SK-MEL-5 (cell line): ENCODE measurements at regions not wholly inside any gene's neighbourhood (a gene's known extent, or its start where the extent isn't known, plus 50 kb on each side); places are given as distances from the start of the nearest gene placed in this dataset.

Experiments used
- DNase-seq: peaks from one replicate; pipeline ENCODE4 v3.0.0-alpha.2; 2016; ENCODE audit warnings: low read depth, low spot score
- in situ Hi-C: cut with HindIII; loops from 2 replicates; pipeline ENCODE4 v1.10.0; 2016; ENCODE audit warnings: low sequenced_read_pairs, high pct_unique_total_duplicates, low pct_unique_long_range_greater_than_20kb

- DNase-seq, result no peak
- in situ Hi-C loops, result no loop called here
Observed at GRCh38 chr5:86858442-86858841, 240.7 kb downstream of the COX7C start.

DNA sequence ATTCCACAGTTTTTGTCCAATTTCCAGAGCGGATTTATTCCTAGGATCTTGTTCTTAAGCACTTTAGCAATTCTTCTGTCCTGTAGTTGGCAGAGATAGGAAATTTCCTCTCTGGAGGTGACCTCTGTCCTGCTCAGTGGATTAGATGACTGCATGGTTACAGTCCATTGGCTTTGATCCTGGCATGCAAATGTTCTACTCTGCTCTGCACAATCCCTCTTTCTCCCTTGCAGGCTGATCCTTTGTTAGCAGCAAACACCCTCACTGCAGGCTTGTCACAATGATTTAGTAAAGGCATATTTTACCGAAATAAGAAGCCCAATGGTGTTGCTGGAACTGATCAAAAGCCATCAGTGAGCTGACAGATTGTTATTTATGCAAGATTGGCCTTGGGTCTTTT is 243.8 kb downstream of the COX7C start:
- DNase-seq, result no peak
- in situ Hi-C loops, result no loop called here

DNA sequence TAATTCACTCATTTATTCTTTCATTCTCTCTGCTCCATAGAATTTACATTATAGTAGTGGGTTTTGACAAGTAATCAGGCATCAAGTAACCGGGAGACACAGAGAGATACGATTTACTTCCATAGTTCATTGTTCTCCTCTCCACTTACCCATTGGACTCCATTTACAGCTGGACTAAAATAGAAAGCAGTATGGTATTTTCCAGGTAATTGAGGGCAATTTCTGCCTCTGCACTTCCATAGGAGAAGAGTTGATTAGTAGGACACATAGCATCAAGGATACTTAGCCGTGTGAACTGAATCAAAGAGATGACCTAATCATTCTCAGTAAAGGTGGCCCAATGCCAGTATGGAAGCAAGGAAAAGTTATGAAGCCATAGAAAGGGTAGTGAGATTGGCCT is 244.4 kb downstream of the COX7C start:
- in situ Hi-C loops, result no loop called here
- DNase-seq, result no peak

DNA sequence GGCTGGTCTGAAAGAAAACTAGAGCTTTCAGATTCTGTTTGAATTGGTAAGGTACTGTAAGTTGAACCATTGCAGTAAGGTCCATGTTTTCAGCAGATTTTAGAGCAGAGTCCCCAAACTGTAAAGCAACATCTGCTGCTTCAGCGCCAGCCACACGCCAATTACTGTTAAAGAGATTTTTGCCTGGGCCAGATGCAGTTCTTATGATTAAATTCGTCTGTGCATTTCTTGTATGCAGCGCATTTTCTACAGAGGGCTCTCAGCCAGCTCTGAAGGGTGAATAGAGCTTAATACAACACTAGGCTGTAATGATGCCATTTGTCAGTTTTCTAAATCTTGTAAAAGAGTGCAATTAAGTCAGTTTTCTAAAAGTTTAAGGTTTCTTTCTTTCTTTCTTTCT is 246.3 kb downstream of the COX7C start:
- DNase-seq, result no peak
- in situ Hi-C loops, result no loop called here

DNA sequence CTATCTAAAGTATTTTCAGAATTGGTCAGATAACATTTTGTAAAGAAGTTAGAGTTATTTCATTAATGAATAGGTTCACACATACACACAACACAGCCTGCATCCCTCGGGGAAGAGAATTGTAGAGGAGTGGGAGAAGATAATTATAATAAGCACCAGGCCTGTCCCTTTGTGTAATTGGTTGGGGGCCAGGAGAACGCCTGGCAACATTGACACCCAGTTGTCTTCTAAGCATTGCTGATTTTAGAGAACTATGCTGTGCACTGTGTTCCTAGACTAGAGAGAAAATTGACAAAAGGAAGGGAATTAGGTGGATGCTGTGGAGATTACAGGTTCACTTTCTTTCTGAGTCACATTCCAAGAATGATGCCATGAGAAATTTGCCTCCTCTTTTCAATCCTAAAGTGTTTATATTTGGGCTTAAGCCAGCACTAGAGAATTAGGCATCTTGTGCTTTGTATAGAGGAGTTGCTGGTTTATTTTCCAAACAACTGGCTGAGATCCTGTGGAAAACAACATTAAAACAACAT is 247.6 kb downstream of the COX7C start:
- in situ Hi-C loops, result no loop called here
- DNase-seq, result no peak

DNA sequence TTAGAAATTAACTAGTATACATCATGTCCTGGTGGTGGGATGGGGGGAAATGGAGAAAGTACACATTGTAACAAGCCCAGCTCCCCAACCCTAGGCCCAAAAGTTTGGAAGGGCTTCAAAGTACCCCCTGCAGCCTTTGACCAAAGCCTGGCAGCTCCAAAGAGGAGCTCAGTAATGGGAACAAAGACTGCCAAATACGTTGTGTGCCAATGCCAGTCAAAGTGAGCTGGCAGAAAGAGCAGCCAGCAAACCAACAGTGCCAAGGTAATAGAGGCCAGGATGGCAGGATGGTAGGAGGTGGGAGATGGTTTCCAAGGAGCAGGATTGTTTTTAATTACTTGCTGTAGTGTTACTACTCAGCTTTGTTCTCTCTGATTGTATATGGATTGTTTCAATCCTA is 248.3 kb downstream of the COX7C start:
- DNase-seq, result no peak
- in situ Hi-C loops, result no loop called here

DNA sequence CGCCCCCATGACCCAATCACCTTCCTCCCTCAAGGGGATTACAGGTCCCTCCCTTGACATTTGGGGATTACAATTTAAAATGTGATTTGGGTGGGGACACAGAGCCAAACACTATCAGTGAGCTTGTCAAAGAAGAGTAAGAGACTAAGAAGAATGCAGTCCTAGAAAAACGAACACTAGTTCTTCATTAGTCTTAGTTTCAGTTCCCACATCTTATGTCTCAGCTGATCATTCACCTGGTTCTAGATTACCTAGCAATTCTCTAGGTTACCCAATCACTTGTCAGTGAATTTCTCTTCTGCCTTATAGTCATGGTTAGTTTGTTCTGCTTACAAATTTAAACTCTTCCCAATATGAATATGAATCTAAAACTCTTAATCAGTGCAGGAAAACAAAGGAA is 251.5 kb downstream of the COX7C start:
- in situ Hi-C loops, result no loop called here
- no peak for DNase-seq

DNA sequence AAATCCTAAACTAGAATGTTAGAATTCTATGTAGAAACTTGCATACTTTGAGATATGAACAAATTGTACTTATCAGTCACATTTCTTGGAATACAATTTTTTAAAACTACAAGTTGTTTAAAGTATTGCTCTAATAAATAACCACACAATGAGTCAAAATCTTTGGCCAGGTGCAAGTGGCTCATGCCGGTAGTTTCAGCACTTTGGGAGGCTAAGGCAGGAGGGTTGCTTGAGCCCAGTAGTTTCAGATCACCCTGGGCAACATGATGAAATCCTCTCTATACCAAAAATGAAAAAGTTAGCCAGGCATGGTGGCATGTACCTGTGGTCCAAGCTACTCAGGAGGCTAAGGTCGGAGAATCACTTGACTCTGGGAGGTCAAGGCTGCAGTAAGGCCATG is 257.8 kb downstream of the COX7C start:
- in situ Hi-C loops, result no loop called here
- DNase-seq, result no peak

DNA sequence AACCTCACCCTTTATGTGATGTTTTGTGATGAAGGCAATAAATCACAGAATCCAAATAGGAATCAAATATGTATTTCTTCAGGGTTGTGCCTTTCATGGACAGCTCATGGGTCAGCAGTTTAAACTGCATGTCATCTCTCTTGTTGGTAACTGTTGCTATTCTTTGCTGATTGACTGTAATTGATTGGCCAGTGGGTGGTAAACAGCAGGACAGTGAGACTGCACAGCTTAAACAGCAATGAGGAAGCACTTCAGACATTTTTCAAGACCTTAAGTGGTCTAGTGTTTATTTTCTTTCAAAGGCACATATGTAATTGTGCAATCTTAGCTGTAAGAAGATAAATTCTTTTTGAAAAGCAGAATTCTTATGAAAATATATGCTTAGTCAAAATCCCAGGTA is 260.5 kb downstream of the COX7C start:
- in situ Hi-C loops, result no loop called here
- DNase-seq, result no peak

GRCh38 chr5:86879086-86879485 is 261.3 kb downstream of the COX7C start:
- in situ Hi-C loops, result no loop called here
- DNase-seq, result no peak

DNA sequence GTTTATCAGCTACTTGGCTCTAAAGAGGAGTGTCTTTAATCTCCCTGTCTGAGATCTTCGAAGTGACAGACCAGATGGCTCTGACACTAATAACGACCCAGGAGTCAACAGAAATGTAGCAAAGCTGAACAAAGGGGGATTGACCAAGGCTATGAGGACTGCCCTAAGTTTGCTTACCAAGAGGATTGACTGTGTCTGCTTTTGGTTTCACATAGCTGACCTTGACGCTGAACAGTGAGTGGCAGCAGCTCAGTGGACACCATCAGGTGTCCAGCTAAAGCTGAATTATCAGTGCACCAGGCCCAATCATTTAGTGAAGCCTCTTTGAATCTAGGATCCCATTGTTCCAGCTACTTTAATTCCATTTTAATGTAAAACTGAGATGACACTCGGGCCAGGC is 262.6 kb downstream of the COX7C start:
- no peak for DNase-seq
- in situ Hi-C loops, result no loop called here

GRCh38 chr5:86880785-86881492 is 263.2 kb downstream of the COX7C start:
- in situ Hi-C loops, result no loop called here
- DNase-seq, result peak; percentile 92

GRCh38 chr5:86881493-86882090 is 263.9 kb downstream of the COX7C start:
- in situ Hi-C loops, result no loop called here
- DNase-seq, result no peak

GRCh38 chr5:86884608-86885007 is 266.9 kb downstream of the COX7C start:
- DNase-seq, result no peak
- in situ Hi-C loops, result no loop called here

DNA sequence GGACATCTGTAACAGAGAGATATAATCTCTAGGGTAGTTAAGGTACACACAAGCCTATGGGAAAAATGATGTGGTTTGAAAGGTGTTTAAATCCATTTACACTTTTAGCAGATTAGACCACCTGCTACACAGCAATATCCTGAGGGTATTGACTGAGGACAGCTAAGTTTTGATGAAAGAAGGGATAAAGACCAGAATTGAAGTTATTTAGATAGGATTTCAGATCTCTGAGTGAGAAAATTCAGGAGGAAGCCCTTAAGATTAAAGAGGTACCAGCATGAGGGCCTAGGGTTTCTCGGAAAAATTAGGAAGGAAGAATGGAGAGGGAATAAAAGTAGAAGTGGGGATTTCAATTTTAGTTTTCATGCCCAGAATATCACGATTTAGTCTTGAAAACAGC is 267.3 kb downstream of the COX7C start:
- DNase-seq, result no peak
- in situ Hi-C loops, result no loop called here

DNA sequence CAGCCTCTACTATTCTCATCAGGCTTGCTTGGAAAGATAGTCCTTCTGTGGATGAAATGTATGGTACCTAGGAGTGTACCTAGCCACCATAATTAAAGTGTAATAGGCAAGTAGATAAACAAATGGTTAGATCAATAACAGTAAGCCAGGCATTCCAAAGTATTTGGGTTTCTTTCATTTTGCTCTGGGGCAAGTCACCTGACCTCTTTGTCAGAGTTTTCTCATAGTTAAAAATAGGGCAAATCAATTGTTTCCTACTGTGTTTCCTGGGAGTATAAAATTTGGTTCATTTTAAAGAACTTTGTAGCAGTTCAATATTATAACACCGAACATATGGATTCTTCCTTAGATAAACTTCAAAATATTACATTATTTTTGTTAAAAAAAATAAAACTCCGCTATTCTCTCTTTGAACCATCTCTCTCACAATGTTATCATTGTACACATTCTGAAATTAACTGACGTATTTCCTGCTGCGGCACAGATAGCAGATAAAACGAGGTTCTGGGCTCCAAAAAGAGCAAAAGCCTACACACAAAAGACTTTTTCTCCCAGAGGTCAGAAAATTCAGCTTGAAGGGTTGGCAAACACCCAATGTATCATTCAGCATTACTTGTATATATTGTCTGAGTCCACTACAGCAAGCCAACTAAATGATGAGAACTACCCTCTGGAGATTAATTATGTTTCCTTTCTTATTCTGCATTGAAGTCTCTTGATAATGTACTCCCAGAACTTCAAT is 267.9 kb downstream of the COX7C start:
- in situ Hi-C loops, result no loop called here
- peak; percentile 97 for DNase-seq

DNA sequence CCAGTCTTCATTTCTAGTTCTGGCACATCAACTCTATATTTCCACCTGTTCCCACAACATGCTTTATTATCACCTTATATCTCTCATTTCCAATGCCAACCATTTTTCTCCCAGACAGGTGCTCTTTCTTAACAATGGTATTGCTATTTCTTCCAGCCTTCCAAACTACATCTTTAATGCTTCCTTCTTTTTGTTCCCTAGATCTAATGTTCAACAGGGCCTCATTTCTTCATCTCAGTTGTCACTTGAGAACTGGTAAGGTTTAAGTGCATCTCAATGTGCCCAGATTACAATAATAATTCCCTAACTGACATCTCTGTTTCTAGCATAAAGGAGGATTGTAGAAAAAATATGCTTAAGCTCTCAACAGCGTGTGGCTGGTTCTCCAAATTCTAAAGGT is 272.6 kb downstream of the COX7C start:
- in situ Hi-C loops, result no loop called here

GRCh38 chr5:86894056-86894455 is 276.3 kb downstream of the COX7C start:
- DNase-seq, result no peak
- in situ Hi-C loops, result no loop called here

More for the DNA sequence above, 272.6 kb downstream of the COX7C start:
- DNase-seq, result no peak

DNA sequence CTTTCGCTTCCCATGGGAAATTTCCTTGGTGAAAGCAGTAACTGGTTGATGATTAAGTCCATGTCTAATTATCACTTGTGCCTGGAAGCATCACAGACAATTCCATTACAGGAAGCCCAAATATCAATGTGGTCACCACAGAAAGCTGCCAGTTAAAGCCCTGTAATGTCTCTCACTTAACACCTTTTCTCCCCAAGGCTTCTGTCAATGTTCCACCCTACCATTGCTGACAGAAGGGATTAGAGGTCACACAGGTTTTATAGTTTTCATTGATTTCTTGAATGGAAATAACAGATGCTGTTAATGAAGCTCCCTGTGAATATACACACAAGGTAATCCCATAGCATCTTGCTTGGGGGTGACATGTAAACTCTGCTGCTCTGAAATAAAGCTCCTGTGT is 279.2 kb downstream of the COX7C start:
- in situ Hi-C loops, result no loop called here
- no peak for DNase-seq
